Renal cortical epithelial cell (primary cell): ENCODE measurements at regions not wholly inside any gene's neighbourhood (a gene's known extent, or its start where the extent isn't known, plus 50 kb on each side); places are given as distances from the start of the nearest gene placed in this dataset.
A peak's percentile ranks its signal among the peaks of the same experiment; 100 is the strongest.

Experiments used
- DNase-seq: peaks from one replicate; pipeline ENCODE4 v3.0.0-alpha.2; 2011; ENCODE audit warnings: low read depth

DNA sequence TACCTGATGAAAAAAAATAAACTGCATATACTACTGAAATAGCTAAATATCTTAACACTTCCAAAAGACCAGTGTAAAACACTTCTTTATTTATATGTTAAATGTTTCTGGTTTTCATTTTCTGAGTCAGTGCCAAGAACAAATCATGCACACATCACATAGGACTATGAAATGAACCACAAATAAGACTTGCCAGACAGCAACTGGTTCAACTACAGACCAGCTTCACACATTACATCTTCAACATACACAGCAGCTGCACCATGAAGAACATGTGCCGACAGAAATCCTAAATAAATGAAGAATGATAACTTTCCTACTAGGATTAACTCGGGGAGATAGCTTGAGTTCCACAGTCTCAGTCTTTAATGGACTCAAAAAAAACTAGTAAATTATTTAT, 168.3 kb upstream of the STXBP5 start:
- no peak for DNase-seq

DNA sequence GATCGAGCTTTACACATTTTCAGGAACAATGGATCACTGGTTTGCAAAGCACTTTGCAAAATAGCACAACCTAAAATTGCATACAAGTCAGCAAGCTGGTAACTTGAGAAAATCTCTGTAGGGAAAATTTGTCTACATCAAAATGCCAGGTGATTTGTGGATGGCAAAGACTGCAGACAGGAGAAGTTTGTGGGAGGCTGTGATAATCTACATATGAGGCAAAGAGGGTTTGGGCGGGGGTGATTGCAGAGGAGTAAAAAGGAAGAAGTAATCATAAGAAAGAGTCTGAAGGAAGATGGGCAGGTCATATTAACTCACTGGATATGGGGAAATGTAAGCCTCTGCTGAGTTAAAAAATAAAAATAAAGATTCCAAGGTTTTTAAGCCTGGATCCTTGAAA, 166.3 kb upstream of the STXBP5 start:
- DNase-seq = no peak

DNA sequence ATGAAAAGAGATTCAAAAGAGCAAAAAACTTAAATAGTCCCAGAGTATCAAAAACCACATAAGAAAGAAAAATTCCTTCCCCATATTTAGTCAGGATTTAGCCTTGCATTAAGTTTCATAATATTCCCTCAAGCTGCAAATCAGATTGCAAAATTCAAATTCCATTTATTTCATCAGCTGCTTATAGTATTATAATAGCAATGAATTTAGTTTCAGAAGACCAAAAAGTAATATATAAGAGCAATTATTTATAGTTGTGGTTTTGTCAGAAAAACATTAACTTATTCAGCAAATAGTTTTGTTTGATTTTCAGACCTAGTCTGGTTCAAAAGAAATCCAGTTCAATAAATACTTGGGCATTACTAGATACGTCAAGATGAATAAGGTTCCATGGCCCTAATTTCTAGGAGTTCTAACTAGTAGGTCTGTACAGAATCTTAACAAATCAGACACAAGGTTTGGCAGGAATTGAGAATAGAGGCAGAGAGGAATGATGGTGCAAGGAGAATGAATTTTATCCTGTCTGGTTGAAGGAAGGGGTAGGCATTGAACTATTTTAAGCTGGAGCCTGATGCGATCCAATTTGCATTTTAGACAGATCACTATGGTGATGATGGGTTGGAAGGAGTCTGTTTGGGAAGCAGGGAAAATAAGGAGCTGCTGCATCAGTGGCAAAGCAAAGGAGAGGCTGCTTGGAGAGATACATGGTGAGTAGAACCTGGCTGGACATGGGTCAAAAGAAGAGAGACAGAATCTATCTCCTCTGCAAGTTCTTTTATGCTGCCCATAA, 163.9 kb upstream of the STXBP5 start:
- no peak for DNase-seq

DNA sequence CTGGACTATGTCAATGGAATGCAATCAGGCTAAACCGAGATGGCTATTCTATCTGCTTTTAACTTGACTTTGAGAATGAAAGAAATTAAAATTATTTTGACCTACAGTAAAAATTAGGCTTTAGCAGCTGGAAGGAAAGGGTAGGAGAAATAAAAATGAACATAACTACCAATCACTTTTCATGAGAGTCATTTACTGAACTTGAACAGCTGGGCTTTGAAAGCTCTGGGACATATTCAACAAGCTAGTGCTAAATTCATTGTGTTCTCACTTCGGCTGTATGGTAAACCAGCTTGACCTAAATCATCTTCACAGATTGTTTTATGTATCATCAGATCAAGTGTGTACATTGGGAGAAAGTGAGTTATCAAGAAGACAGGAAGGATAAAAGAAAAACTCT, 161.5 kb upstream of the STXBP5 start:
- no peak for DNase-seq

DNA sequence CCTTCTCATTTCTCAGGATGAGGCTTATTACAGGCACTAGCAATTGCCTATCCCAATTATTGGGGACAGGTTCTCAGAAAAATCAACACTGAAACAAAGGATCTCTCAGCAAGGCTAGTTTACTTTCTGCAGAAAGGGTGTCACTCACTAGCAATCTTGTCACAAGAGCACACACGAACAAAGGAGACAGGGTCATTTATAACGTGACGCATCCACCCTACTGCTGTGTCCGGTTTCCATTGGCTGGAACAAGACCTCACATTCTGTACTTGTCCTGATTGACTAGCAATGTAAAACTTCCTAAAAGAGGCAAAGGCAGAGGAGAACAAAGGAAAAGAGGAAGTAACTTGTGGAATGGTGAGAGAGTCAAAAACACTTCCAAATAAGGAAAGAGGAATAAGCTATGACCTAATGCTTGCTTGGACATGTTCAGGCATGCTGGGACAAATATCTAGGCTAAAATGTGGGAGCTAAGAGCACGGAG, 160.2 kb upstream of the STXBP5 start:
- peak; percentile 24 for DNase-seq

DNA sequence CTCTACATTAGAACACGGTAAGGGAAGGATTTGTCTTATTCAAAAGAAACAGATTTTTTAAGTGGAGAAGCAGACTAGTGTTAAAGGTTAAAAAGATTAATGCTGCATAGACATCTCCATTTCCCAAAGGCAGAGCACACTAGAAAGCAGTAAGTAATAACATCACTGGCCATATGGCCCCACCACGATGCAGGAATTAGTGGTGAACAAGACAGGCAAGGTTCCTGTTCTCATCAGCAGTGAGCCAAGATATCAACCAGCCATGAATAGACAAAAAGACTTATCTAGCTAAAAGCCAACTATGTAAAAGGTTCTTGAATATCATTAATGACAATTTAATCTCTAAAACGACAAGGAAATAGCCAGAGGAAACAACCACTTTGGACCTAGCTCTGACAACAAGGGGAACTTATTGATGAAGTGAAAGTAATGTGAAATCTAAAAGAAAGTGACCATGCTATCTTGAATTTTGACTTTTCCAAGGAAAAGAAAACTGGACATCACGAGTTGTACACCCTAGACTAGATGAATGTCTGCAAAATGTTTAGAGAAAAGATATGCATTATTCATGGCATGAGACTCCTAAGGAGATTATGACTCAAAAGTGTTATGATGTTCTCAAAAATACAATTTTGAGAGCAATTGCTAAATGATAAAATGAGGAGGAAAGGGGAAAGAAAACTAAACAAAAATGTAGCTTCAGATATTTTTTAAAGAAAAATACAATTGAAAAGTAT, 157.9 kb upstream of the STXBP5 start:
- no peak for DNase-seq

DNA sequence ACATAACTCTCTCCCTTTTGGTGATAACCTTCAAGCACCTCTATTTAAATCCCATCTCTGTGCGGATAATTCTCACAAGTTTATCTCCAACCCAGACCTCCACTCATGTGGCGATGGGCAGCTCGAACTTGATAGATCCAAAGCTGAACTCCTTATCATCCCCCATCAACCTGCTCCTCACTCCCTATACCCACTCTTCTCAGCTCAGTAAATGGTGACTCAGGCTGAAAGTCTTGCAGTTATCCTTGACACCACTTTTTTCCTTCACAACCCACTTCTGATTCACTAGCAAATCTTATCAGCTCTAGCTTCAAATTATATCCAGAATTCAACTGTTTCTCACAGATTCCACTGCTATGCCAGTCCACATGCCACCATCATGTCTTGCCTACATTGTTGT, 155.3 kb upstream of the STXBP5 start:
- DNase-seq = no peak

DNA sequence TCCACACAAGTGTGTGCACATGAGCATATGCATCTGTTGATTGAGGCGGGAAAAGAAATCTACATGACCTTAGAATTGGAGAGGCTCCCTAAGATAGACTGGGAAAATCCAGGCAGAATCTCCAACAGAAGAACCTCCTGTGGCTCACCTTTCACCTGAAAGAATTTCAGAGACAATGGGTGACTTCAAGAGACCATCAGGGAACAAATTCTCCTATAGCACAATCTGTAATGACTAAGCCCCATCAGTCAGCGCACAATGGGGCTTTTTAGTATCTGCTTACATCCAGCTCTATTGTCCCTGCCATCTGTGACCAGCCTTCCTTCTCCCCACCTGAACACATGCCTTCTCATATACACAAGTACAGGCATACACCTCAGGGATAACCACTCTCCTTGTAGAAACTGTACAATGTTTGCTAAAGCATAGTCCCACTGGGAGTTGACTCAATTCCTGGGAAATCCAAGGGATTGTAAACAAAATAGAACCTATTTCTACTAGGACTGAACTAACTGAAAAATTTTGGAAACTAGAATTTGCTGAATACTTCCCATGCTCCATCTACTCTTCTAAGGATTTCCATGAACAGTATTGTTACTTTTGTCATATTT, 150.8 kb upstream of the STXBP5 start:
- no peak for DNase-seq

DNA sequence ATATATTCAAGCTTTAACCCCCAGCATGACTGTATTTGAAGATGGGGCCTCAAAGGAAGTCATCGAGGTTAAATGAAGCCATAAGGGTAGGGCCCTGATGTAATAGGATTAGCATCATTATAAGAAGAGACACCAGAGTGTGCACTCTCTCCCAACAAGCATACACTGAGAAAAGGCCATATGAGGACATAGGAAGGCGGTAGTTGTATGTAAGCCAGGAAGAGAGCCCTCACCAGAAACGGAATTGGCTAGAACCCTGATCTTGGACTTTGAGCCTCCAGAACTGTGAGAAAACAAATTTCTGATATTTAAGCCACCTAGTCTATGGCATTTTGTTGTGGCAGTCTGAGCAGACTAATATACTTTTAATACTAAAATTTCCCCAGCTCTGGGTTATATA, 150.1 kb upstream of the STXBP5 start:
- DNase-seq = no peak

DNA sequence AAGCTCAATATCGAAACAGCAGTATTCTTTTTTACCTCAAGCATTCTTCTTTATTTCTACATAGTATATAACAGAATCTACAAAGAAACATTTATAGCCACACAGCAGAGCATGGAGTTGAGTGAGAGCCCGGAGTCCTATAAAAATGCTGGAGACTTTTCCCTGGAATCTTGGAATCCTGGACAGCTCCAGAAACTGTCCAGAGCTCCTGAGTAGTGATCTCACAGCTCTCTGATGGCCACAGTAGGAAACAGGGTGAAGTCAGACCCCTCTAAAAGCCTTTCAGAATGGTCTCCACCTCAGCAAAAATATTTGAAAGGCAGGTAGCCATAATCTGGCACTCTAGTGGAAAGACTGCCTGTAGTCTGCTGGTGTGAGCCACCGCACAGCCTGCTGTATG, 149.3 kb upstream of the STXBP5 start:
- no peak for DNase-seq

DNA sequence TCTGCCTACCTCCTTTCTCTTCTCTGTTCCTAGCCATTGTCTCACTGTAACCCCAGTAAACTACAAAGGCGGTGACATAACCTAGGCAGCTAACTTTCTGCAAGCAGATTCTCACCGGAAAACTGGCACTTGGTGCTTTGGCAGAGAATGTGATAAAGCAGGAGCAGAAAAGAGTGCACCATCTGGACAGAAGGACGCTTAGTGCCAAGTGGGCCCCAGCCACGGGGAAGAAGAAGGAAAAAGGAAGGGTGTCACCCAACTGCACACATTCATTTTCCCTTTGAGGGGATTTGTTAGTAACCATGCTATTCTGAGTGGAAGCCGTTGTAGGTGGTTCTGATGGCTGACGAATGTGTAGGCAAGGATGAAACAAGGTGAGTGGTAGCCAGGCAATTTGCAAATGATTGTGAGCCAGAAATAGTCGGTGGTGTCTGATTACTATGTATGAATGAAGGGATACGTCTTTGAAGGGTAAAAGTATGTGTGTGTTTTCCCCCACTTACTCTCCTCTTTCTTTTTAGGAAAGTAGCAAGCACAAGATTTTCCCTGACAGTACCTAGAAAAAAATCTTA, 148.3 kb upstream of the STXBP5 start:
- DNase-seq = no peak

DNA sequence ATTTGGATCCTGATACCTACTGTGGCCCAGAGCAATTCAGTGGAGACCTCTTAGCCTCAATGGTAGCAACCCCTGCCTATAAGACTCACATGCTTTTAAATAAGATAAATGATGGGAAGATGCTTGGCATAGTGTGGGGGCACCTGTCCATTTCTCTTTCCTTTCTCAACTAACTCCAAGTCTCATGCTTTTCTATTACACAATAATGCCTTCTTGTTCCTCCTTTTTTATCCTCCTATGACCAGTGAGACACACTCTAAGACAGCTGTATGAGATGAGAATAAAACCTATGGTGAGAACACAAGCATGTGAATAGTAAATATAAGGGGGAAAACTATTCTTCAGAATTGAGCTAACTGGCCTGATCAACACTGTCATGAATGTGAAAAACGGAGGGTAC, 147.0 kb upstream of the STXBP5 start:
- no peak for DNase-seq

DNA sequence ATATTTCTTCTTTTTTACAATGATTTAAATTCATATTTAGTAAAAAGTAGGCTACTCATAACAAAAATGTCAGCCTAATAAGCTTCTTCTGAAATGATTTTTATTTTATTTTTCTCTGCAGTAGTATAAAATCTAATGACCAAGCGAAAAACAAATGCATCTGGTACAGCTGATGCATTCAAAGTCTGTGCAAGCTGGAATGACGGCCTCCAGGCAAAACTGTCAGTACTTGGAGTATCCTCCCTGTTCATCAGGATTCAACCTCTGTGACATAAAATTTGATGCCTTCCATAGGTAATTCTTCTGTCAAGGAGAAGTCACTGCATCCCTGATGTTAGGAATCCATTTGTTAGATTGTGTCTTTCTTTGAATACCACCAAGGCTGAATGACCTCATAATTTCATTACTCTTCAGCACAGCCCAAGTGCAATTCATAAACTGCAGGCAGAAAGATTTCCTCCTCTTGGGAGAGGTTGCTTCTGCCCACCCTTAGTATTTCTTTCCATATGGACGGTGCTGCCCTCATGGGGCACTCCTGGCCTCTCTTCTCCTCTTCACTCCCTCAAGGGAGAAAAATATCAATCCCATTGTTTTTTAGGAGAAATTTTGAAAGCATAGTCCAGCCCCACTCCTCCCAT, 146.4 kb upstream of the STXBP5 start:
- DNase-seq = no peak

DNA sequence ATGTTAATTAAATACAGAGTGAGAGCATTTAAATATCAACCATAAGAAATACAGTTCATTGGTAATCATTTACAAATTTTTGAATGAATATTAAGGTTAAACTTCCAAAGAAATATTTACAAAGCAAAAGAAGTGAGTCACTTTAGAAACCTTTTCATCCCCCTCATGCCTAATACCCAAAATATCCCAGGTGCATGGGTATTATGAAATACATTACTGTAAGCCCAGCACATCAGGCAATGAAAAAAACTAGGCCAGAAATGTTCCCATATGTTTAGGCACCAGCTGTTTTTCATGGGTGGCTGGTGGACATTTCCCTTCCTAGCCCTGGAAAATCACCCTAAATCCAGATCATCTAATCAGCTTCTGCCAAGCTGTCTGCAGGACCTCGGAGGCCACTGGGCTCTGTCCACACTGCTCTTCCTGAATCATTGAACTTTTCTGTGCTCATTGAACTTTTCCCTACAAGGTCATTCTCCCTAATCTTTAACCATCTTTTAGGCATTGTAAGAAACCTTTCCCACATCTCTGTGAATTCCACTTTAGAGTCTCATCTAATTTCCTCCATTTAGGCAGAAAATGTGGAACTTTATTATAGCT, 145.3 kb upstream of the STXBP5 start:
- DNase-seq = peak; percentile 67

DNA sequence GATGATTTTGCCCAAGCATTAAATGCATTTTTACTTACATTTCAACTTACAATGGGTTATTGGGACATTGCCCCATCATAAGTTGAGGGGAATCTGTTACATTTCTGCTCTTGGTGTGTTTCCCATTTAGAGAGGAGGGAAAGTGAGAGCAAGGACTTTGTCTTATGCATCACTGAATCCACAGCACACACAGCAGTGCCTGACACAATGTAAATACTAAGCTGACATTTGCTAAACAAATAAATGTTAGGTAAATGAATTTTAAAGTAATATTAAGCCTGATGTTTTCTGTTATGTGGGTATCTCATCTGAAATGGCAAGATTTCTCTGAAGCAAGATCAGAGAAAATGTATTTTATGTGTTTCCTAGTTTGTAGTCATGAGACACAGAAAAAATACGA, 143.6 kb upstream of the STXBP5 start:
- no peak for DNase-seq

DNA sequence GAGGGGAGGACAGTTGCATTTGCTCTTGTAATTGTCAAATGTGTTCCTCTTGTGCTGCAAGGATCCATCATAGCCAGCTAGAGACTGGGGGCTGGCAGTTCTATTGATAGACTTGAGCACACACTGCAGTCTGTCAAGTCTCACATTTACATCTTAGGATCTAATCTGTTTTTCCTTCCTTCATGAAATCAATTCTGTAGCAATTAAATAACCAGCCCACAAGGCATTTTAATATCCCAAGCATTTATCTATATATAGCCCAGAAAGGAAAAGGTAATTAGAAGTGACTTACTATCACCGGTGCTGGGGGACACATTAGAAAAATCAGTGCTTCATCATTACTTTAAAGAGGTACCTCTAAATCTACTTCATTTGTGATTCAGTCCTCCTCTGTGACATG, 143.0 kb upstream of the STXBP5 start:
- DNase-seq = no peak

DNA sequence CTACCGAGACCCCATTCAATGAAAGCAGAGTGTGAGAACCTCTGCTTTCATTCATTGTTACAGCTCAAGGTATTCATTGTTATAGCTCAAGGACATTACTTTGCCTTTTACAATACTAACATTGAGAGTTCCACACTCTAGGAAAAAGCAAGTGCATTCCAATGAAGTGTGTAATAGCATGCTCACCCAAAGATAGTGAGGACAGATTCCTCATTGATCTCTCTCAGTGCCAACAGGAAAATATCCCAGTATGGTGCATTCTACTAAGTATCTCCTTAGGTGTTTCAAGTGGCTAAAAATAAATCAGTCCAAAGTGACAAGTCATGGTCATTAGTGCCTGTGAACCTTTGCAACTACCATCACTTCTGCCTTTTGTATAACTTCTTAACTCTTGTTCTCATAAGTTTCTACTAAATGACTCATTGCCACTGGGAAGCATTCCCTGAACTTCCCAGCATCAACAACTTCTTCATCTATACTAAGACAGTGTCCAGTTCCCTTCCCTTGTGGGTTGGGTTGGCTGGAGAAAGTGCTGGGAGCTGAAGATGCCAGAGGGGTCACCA, 140.7 kb upstream of the STXBP5 start:
- peak; percentile 93 for DNase-seq

DNA sequence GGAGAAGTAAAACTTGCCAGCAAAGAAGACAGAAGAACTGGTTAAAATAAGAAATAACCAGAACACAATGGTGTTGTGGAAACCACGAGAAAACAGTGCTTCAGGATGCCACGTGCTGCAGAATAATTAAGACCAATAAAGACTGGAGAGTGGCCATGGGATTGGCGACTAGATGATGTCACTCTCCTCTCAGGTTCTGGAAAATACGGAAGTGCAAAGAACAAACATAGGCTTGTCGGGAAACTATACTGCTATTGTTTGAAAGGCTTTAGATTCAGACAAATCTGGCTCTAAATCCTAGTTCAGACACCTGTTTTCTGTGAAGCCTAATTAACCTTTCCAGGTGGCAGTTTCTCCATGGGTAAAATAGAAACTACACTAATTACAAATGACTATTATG, 138.4 kb upstream of the STXBP5 start:
- DNase-seq = no peak

DNA sequence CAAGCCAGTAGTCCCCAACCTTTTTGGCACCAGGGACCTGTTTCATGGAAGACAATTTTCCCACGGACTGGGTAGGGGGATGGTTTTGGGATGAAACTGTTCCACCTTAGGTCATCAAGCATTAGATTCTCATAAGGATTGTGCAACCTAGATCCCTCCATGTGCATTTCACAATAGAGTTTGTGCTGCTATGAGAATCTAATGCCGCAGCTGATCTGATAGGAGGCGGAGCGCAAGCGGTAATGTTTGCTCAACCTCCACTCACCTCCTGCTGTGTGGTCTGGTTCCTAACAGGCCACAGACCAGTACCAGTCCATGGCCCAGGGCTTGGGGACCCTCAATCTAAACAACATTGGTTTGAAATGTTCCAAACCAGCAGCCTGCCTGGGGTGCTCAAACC, 137.0 kb upstream of the STXBP5 start:
- DNase-seq = peak; percentile 30

DNA sequence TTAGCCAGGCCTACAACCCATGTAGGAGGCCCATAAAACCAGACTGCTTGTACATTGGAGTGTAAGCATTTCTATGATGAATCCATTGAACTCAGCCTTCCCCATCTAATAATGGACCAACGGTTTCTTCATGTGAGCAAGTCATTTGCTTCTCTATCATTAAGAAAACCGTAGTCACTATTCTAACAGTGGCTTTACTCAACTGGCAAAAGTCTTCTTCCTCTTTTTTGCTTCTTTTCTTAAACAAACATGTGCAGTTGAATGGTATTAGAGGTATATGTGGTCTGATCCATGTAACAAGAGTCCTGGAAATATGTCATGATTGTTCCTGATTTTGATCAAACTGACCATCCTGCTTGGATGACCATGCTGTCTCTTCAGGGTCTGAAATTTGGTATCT, 132.4 kb upstream of the STXBP5 start:
- DNase-seq = no peak

DNA sequence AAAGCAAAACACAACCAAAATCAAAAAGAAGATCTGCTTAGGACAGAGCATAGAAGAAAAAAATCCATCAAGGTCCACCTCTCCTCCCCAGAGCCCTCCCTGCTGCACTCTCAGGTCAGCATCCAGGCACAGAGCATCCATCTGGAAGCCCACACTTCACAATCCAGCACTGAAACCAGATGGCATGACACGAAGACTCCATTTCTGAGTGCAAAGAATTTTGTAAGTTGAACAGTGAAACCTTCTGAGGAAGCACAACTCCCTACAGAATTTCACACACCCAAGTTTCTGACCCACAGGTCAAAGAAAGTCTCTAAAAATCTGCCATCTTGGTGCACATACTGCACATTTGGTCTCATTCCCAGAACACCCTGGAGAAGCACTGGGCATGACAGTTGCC, 128.8 kb upstream of the STXBP5 start:
- DNase-seq = no peak
